Lung microvascular endothelial cell (primary cell): ENCODE measurements at regions not wholly inside any gene's neighbourhood (a gene's known extent, or its start where the extent isn't known, plus 50 kb on each side); places are given as distances from the start of the nearest gene placed in this dataset.

Source experiments
- DNase-seq, 2 donors: peaks; one replicate each; pipeline versions ENCODE4 v3.0.0 to v3.0.0-alpha.2; 2010; ENCODE audit warnings: low read depth in 2 of 2

DNA sequence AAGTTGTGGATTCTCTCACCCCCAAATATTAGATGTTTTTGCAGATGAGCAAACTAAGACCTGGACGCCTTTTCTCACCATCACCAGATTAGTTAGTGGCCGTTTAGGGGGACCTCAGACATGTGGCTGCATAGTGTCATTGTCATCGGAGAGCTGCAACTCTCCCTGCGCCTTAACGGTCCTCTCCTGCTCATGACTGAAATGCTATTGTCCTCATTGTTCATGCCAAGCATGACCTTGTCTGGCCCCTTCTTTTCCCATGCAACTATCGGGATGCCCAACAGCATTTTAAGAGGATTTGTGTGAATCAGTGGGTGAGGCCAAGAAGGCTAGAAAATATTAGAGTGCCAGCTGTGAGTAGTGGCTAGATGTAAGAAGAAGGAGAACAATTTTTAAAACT lies 174.2 kb downstream of the SOCS6 start:
- DNase-seq, result no peak

DNA sequence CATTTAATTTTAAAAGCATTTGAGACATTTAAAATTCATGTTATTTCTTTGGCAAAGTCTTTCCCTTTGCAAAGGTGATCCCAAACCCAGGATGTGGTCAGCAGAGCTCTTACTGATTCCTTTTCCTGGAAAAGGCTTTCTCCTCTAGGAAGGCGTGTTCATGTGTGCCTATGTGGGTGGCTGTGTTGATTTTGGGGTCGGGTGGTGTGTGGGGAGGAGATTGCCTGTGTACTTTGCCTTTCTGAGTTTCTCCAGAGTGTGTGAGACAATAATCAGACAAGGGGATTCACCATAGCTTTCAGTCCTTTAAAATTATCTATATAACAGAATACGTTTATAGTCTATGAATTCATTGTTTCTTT lies 173.2 kb downstream of the SOCS6 start:
- DNase-seq, result no peak

DNA sequence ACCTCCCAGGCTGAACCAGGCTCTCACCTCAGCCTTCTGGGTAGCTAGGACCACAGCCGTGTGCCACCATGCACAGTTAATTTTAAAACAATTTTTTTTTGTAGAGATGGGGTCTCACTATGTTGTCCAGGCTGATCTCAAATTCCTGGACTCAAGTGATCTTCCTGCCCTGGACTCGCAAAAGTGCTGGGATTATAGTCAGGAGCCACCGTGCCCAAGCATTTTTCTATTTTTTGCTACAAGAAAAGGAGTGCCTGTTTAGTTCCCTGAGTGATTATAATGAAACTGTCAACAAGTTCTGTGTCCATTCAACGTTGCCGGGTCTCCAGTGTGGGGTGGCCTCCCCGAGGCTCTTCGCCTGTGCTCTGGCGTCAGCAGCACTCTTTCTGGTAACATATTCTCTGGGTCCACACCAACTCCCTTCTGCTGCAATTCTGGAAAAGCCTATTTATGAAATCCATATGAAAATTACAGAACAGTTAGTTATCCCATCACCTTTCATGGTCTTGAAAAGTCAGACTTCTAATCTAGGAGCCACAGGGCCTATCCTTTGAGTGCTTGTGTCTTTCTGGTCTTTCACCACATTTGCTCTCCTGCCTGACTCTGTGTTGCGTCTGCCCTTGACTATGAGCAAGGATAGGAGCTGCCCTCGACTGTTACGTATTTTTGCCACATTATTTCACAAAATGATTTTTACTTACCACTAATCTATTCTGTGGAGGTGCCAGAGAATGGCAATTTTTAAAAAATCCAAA lies 172.7 kb downstream of the SOCS6 start:
- no peak for DNase-seq

DNA sequence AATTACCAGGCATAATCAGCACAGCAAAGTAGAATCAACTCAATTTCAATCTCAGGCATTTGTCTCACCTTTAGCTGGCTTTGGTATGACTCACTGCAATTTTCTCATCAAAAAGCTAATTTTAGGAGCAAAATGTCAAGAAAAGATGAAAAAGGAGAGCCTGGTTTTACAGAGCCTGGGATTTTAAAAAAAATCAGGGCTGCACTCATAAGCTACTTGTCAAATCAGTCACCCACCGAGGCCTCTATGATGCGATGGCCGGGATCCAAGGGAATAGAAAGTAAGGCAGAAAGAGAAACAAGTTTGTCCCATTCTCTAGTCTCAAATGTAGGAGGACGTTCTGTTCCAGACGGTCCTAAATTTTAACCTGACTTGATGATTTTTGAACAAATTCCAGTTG lies 170.9 kb downstream of the SOCS6 start:
- DNase-seq, result no peak

DNA sequence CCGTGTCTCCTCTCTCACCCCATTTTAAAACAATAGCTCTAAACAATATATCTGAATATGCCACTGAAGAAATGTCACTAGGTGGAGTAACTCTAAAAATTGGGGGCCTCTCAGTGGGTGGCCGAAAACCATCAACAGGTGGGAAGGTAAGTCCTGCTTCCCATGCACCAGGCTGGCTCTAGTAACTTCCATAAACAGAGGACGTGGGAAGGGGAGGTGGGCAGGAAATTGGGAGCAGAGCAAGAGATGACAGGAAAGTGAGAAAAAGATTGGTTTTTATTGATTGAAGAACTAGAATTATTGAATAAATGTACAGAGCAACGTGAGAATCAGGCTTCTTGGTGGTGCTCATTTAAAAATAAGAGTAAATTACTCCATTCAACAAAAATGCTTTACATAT lies 170.4 kb downstream of the SOCS6 start:
- DNase-seq, result no peak

DNA sequence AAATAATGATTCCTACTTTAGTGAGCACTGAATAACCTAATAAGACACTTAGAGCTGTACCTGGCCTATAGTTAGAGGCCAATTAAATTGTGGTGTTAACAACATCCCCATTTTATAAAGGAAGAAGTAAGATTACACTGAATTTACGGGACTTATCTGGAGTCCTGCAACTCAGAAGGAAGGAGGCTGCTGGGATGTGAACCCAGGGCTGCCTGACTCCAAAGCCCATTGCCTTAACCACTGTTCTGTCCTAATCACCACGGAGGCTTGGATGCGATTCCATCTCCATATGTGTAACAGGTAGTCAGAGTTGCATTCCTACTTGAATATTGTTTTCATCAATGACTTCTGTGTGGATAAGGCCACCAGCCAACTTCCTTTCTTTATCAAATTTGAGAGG lies 168.9 kb downstream of the SOCS6 start:
- no peak for DNase-seq

DNA sequence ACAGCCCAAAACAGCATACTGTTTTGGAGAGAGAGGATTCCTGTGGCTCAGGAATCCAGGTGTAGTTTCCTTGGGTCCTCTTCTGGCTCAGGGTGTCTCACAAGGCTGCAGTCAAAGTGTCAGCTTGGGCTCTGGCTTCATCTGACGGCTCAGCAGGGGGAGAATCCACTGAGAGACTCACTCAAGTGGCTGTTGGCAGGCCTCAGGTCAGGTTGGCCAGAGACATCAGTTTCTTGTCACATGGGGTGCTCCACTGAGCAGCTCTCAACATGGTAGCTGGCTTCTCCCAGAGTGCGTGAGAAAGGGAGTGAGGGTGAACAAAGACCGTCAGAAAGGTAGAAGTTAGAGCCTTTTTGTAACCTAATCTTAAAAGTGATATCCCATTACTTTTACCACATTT lies 168.4 kb downstream of the SOCS6 start:
- DNase-seq, result no peak

DNA sequence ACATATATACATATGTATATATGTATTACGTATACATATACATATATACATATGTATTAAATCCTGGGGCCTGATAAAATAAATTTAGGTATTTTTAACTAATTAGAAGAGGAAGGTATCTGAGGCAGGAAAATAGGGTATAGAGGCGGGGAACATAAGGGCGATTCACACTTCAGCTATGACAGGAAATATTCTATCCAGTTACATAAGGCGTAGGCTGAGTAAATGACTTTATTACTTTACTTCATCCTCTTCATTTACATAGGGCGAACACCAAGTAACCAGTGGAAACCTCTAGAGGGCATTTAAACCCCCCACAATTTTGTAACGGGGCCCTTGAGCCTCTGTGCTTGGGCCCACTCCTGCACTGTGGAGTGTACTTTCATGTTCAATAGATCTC lies 167.5 kb downstream of the SOCS6 start:
- no peak for DNase-seq

DNA sequence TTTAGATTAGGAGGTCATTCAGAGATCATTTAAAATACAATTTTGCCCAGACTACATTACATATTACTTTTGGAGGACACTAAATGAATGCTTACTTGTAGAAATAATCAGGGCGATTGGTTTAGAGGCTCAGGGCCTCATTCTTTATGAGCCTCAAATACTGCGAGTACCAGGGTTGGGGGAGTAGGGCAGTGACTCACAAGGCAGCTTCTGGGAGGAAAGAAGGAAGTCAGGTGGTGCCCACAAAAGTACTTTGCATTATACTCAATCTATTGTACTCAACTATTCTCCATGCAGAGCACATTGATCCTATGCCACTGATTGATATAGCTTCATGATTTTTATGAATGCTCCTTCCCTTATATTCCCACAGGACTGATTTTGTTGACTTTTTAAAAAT lies 166.9 kb downstream of the SOCS6 start:
- no peak for DNase-seq

DNA sequence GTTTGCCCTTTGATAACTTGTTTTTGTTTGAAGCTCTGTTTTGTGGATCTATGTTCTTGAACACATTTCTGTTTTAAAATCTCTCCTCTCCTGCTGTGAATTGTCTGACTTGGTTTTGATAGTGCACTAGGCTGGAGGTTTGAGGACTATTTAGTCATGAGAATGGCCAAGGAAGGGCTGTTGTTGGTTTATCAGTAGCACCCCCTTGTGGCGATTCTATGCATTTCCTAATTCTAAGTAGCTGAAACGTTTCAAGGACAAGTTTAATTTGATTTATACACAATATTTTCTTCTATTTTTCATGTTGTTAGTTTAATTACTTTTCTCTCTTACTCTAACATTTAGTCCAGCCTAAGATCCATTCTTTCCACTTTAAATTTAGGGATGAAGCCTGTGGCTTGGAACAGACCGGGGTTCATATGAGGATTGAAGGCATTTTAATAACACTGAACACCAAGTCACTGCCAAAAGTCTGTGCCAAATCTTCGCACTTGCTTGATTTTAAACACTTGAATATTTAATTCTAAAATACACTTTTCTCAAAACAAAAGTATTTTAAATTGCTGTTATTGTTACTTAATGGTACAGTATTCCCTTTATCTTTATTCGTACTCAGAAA lies 166.0 kb downstream of the SOCS6 start:
- peak; percentile 74 to 78 for DNase-seq

DNA sequence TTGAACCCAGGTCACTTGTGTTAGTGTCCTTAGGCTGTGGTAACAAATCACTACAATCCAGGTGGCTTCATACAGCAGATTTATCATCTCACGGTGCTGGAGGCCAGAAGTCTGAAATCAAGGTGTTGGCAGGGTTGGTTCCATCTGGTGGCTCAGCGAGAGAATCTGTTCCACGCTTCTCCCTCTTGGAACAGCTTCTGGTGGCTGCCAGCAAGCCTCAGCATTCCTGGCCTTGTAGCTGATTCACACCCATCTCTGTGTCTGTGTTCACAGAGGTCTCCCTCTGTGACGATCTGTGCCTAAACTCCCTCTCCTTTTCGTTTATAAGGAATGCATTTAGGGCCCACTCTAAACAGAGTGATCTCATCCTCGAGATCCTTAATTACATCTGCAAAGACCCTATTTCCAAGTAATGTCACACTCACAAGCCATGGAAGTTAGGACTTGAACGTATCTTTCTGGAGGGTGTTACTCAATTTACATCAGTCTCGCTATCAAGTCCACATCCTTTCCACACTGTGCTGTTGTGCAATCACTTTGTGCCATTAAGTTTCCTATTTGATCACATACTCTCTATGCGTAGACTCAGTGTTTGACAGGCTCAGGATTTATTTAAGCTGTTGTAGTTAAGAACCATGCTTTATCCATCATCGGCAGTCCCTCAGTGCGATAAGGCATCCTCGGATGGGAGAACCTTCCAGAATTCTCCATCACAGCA lies 164.4 kb downstream of the SOCS6 start:
- no peak for DNase-seq

DNA sequence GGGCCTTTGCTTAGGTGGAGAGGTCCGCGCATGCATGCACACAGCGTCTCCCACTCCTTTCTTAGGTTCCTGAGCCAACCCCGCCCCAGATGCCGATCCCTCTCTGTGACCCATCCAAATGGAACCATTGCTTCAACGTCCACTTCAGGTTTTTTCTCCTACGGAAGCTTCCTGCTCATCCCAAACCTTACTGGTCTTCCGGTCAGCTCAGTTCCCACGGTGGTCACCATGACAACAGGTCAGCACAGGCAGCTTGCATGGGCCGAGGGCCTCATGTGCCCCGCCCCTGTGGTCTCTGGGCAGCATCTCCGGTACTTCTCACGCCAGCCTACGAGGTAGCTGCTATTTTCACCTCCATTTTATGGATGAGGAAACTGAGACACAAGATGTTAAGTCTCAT lies 163.7 kb downstream of the SOCS6 start:
- no peak for DNase-seq

DNA sequence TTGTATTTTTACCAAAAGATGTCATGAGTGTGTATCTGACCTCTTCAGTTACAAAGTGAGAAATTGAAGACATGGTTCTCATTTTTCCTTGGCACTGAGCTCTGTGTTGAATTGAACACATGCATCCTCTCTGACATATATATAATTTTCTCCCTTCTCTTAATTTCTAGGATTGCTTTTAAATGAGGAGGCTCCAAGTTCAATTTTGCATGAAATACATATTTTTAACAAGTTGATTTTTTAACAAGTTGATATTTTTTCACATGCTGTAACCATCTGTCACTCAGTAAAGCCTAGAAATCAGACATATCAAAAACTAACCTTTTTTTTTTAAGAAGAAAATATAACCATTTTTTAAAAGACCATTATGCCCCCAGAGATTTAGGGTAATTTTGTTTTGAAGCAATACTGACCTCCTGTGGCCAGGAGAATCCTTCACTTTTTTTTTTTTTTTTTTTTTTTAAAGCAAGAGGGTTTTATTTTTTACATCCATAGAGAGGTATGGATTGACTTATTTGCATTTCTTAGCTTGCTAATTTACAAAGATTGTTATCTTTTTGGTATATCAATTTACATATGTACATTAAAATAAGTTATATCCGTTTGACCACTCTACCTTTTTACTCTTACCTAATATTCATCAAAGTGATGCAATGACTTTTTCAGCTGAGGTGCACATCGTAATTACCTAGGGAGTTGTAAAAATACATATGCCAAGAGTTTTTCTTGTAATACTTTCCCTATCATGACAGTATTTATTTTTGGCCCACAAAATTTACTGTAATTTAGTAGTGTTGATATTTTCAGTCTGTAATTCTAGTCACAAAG lies 161.8 kb downstream of the SOCS6 start:
- DNase-seq, result peak; percentile 23 to 50

DNA sequence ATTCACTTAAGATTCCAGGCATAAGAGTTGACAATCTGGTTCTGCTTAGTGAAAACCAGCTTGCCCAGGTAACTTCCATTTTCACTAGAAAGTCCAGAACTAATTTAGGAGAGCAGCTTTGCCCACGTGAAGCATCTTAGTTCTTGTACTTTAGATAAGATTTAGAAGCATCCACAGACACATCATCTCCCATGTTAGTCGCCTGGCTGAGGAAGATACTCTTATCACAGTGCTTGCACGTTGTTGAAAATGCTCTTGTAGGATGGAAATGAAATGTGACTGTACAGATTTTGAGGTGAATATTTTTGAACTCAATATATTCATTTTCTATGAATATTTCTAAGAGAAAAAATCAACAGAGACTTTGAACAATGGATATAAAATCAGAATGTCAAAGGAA lies 159.7 kb downstream of the SOCS6 start:
- no peak for DNase-seq

DNA sequence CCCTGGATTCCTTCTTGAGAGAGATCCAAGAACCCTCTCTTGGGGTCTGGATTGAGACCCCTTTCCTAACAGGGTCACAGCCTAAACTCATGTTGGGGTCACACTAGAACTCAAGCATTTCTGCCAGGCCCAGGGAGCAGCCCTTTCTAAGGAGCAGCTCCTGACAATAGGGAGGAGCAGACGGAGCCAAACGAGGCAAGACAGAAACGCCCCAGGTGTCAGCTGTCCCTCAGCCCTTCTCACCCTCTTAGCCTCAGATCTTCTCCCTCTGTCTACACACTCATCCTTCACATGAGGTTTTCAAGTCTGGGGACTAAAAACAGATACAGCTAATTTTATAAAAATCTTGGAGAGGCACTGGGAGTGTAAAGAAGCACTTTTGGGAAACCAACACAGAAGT lies 157.2 kb downstream of the SOCS6 start:
- DNase-seq, result no peak

DNA sequence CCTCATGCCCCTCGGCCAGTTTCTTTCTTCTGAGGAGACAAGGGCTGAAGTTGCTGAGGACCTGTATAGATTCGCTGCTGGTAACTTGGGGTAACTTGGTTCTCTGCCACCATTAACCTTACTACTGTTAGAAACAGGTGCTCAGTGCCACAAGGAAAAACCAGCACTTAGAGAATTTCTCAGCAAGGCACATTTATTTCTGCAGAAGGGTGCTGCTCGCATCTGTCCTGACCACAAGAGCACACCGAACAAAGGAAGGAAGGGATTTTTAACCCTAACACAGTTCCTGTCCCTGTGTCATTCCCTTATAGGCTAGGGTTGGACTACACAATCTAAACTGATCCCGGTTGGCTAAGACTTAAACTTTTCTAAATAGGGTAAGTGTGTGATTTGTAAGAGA lies 154.1 kb downstream of the SOCS6 start:
- DNase-seq, result no peak

DNA sequence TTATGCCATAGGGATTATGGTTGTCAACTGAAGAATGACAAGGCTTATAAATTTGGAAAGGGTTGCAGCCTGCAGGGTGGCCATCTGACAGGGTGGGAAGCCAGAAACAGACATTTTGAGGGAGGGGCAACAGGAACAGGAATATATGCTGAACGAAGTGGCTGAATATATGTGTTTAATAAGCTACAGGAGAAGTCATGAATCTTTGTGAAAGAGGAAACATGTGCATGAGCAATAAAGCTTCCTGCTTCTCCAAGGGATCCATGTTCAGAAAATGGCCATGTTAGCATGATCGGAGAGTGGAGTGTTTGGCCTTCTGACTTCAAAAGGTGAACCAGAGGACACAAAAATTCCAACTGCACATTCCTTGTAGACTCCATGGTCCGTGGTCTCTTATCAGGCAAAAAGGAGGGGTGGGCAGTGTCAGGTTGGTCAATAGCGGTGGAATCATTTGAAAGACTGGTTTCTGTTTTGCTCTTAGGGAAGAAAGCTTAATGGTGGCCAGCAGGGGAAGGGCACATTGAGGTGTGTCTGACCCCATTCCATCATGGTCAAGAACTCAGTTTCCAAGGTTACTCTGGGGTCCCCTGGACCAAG lies 144.1 kb downstream of the SOCS6 start:
- no peak for DNase-seq

DNA sequence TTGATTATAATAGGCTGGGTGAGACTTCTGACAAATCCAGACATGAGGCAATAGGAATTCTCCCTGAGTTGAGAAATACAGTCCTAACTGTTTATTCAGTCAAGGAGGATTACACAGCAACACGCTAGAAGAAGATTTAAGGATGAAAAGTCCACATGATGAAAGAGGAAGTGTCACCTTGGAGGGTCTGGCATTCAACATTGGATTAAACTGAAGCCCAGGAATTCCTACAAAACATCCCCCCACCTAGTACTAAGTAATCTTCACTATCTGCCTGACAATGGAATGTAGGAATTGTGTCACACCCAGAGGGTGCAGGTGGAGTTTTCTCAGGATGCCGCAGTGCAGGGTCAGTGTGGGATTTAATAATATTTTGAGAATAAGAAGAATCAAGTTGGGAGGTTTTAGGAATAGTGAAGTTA lies 142.4 kb downstream of the SOCS6 start:
- no peak for DNase-seq

DNA sequence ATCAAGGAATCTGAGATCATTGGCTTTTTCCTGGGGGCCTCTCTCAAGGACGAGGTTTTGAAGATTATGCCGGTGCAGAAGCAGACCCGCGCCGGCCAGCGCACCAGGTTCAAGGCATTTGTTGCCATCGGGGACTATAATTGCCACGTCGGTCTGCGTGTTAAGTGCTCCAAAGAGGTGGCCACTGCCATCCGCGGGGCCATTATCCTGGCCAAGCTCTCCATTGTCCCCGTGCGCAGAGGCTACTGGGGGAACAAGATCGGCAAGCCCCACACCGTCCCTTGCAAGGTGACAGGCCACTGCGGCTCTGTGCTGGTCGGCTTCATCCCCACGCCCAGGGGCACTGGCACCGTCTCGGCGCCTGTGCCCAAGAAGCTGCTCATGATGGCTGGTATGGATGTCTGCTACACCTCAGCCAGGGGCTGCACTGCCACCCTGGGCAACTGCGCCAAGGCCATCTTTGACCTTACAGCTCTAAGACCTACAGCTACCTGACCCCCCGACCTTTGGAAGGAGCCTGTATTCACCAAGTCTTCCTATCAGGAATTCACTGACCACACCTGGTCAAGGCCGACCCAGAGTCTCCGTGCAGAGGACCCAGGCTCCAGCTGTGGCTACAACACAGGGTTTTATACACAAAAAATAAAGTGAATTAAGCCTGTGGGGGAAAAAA lies 141.8 kb downstream of the SOCS6 start:
- DNase-seq, result no peak

DNA sequence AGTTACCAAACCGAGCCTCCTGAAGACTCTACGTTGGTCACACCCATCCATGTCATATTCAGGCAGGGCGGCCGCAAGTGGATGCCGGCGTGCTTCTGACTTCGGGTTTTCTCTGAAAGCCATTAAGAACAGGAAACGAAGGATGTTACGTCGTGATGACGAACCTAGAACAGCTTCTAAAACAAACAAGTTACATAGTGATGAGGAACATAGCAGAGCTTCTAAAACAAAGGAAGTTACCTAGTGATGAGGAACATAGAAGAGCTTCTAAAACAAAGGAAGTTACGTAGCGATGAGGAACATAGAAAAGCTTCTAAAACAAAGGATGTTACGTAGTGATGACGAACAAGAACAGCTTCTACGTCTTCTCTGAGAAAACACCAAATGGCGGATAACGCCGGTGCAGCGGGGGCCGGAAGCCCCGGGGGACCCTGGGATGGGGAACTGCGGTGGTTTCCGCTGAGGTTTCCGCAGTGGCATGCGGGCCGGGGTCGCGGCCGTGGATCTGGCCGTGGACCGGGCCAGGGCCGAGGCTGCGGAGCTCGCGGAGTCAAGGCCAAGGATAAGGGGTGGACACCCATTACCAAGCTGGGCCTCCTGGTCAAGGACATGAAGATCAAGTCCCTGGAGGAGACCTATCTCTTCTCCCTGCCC lies 141.1 kb downstream of the SOCS6 start:
- peak in 1 of 2 donors; percentile 78 for DNase-seq

DNA sequence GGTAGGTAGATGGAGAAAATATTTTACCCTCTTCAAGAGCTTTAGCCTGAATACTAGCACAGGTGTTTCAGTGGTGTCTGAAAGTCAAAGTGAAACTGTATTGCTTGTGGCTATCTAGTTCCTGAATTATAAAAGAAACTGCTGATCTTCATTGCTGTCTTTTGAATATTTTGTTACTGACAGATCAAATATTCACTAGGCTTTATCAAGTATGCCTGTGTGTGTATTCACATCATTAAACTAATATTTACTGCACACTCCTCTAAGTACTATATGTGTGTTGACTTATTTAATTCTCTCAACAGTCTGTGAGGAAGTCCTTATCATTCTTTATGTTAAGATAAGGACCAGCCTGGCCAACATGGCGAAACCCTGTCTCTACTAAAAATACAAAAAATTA lies 139.6 kb downstream of the SOCS6 start:
- DNase-seq, result no peak
